ENCODE measurements at regions not wholly inside any gene's neighbourhood (a gene's known extent, or its start where the extent isn't known, plus 50 kb on each side); places are given as distances from the start of the nearest gene placed in this dataset.

DNA sequence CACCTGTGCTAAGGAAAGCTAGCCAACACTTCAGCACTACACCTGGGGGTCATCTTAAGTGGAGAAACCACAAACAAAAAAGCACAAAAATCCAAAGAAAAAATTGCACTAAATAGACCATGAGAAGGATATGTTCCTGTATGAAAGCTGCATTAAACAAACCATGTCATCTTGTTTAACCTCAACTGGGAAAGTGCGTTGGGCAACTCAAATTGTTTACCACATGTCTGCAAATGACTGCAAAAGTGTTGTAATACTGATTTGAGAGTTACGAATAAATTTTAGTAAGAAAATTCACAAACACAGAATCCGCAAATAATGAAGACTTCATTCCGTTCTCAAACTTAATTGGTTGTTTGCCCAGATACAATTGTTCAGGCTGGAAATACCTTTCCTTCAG, 111.9 kb upstream of the EGFR start:
- no peak for TF ChIP-seq EZH2 (IDR thresholded peaks at IDR 0.05; ENCODE audit: low read length, missing control alignments)
- TF ChIP-seq, protein P1, sequence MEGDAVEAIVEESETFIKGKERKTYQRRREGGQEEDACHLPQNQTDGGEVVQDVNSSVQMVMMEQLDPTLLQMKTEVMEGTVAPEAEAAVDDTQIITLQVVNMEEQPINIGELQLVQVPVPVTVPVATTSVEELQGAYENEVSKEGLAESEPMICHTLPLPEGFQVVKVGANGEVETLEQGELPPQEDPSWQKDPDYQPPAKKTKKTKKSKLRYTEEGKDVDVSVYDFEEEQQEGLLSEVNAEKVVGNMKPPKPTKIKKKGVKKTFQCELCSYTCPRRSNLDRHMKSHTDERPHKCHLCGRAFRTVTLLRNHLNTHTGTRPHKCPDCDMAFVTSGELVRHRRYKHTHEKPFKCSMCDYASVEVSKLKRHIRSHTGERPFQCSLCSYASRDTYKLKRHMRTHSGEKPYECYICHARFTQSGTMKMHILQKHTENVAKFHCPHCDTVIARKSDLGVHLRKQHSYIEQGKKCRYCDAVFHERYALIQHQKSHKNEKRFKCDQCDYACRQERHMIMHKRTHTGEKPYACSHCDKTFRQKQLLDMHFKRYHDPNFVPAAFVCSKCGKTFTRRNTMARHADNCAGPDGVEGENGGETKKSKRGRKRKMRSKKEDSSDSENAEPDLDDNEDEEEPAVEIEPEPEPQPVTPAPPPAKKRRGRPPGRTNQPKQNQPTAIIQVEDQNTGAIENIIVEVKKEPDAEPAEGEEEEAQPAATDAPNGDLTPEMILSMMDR (conservative IDR thresholded peaks at IDR 0.05 in 1 of 2, IDR thresholded peaks at IDR 0.05 in 1 of 2; ENCODE audit: low read depth in 1 of 2, low read length in 2 of 2): no peak

All from fibroblast of lung (primary cell).